Keratinocyte (primary cell): ENCODE measurements at regions not wholly inside any gene's neighbourhood (a gene's known extent, or its start where the extent isn't known, plus 50 kb on each side); places are given as distances from the start of the nearest gene placed in this dataset.

Experiments used
- DNase-seq: peaks from one replicate; pipeline ENCODE4 v3.0.0-alpha.2; 2011; ENCODE audit warnings: low read depth, missing footprints, low spot score
- FAIRE-seq: peaks from 2 replicates; lab custom pipeline; 2011; peaks lifted over from hg19 to GRCh38; lab: Jason Lieb, UNC
- H2AFZ ChIP-seq: 2 replicates; pipeline ENCODE4 v1.6.0; 2012; ENCODE audit warnings: low read length, control low read depth, inconsistent platforms; ENCODE audit not compliant: control insufficient read depth
- H3K27ac ChIP-seq: 2 replicates; pipeline ENCODE4 v1.5.1; 2011; ENCODE audit warnings: low read length; ENCODE audit not compliant: control insufficient read depth, insufficient read depth
- H3K27me3 ChIP-seq: 3 replicates; pipeline ENCODE4 v1.6.0; 2011; ENCODE audit warnings: low read length; ENCODE audit not compliant: control insufficient read depth, insufficient read depth; ENCODE audit errors: extremely low read depth
- H3K36me3 ChIP-seq, 2 experiments: 2 replicates in 1 of 2; 3 replicates in 1 of 2; pipeline ENCODE4 v1.5.1; 2011; ENCODE audit warnings: low read length in 2 of 2, mild to moderate bottlenecking in 1 of 2; ENCODE audit not compliant: control insufficient read depth in 2 of 2, insufficient read depth in 2 of 2; ENCODE audit errors: extremely low read depth in 1 of 2
- H3K4me1 ChIP-seq: 3 replicates; pipeline ENCODE4 v1.5.1; 2011; ENCODE audit warnings: low read length; ENCODE audit not compliant: control insufficient read depth, insufficient read depth; ENCODE audit errors: extremely low read depth
- H3K4me2 ChIP-seq: 3 replicates; pipeline ENCODE4 v1.6.0; 2011; ENCODE audit warnings: low read depth, low read length; ENCODE audit not compliant: control insufficient read depth, insufficient read depth; ENCODE audit errors: extremely low read depth
- H3K4me3 ChIP-seq, 3 experiments: fragments of 200-600 bp in 1 of 3; sonication (generic) in 1 of 3; 2 replicates in 2 of 3; 3 replicates in 1 of 3; pipeline ENCODE4 v1.5.1; 2011 to 2016; ENCODE audit warnings: low read length in 3 of 3, mild to moderate bottlenecking in 3 of 3, control low read depth in 2 of 3, inconsistent platforms in 1 of 3, low read depth in 1 of 3, mixed read lengths in 1 of 3, mixed run types in 1 of 3, moderate library complexity in 1 of 3; ENCODE audit not compliant: control insufficient read depth in 2 of 3, insufficient read depth in 2 of 3; ENCODE audit errors: extremely low read depth in 1 of 3
- H3K79me2 ChIP-seq: 2 replicates; pipeline ENCODE4 v1.6.0; 2012; ENCODE audit warnings: low read length; ENCODE audit not compliant: control insufficient read depth, insufficient read depth
- H3K9ac ChIP-seq: 3 replicates; pipeline ENCODE4 v1.6.0; 2011; ENCODE audit warnings: low read length; ENCODE audit not compliant: control insufficient read depth, insufficient read depth; ENCODE audit errors: extremely low read depth
- H3K9me1 ChIP-seq: 3 replicates; pipeline ENCODE4 v1.6.0; 2011; ENCODE audit warnings: low read length; ENCODE audit not compliant: control insufficient read depth, insufficient read depth; ENCODE audit errors: extremely low read depth
- H3K9me3 ChIP-seq: 2 replicates; pipeline ENCODE4 v1.5.1; 2012; ENCODE audit warnings: low read depth, low read length; ENCODE audit not compliant: control insufficient read depth
- H4K20me1 ChIP-seq: 3 replicates; pipeline ENCODE4 v1.6.0; 2011; ENCODE audit warnings: low read length; ENCODE audit not compliant: control insufficient read depth, insufficient read depth; ENCODE audit errors: extremely low read depth
- EZH2 ChIP-seq: IDR thresholded peaks from one replicate; pipeline ENCODE4 v1.6.1; 2012; ENCODE audit warnings: inconsistent platforms, mild to moderate bottlenecking, low read length, moderate library complexity
- dilution Hi-C: fragments of 300-500 bp; cut with MboI; formaldehyde crosslinking; loops from one replicate; pipeline ENCODE4 v1.7.0; 2020; ENCODE audit warnings: low sequenced_read_pairs; ENCODE audit not compliant: extremely low pct_ligation_motif_present
- TF ChIP-seq, protein P1 (sequence below), 3 experiments: IDR thresholded peaks in 1 of 3; conservative IDR thresholded peaks in 1 of 3; optimal IDR thresholded peaks in 1 of 3; 2 replicates in 2 of 3; 3 replicates in 1 of 3; pipeline versions ENCODE3 to v1.5.1; 2011; ENCODE audit warnings: low read length in 3 of 3, mild to moderate bottlenecking in 3 of 3, moderate library complexity in 2 of 3, control low read depth in 1 of 3, inconsistent platforms in 1 of 3; ENCODE audit not compliant: insufficient read depth in 2 of 3; ENCODE audit errors: extremely low read depth in 1 of 3

- Histone ChIP-seq H3K27ac (no peak overlapping the region), H4K20me1 (no peaks in the 10 kb centered on the region), H2AFZ (no peak overlapping the region), H3K36me3 (no peaks in the 10 kb centered on the region), H3K4me3 (no peak overlapping the region), H3K9me1 (no peaks in the 10 kb centered on the region), H3K79me2 (no peaks in the 10 kb centered on the region), H3K9me3 (no peaks in the 10 kb centered on the region), H3K27me3 (no peaks in the 10 kb centered on the region), H3K9ac (no peak overlapping the region), H3K4me2 (no peak overlapping the region), H3K4me1 (no peaks in the 10 kb centered on the region)
- no peak for TF ChIP-seq EZH2
- TF ChIP-seq, protein P1, sequence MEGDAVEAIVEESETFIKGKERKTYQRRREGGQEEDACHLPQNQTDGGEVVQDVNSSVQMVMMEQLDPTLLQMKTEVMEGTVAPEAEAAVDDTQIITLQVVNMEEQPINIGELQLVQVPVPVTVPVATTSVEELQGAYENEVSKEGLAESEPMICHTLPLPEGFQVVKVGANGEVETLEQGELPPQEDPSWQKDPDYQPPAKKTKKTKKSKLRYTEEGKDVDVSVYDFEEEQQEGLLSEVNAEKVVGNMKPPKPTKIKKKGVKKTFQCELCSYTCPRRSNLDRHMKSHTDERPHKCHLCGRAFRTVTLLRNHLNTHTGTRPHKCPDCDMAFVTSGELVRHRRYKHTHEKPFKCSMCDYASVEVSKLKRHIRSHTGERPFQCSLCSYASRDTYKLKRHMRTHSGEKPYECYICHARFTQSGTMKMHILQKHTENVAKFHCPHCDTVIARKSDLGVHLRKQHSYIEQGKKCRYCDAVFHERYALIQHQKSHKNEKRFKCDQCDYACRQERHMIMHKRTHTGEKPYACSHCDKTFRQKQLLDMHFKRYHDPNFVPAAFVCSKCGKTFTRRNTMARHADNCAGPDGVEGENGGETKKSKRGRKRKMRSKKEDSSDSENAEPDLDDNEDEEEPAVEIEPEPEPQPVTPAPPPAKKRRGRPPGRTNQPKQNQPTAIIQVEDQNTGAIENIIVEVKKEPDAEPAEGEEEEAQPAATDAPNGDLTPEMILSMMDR (optimal IDR thresholded peaks at IDR 0.05 in 1 of 3, IDR thresholded peaks at IDR 0.05 in 1 of 3, conservative IDR thresholded peaks at IDR 0.05 in 1 of 3; ENCODE audit: extremely low read depth in 1 of 3, insufficient read depth in 2 of 3, low read length in 3 of 3) = no peak
- DNase-seq (no peak), FAIRE-seq (no peak)
- dilution Hi-C loops = no loop called here
Measured at GRCh38 chr3:154690413-154690812, 260.4 kb upstream of the GPR149 start.

GRCh38 chr3:154684440-154684839 lies 254.4 kb upstream of the GPR149 start:
- H3K36me3 ChIP-seq = no peaks in the 10 kb centered on the region
- H3K4me1 ChIP-seq = no peaks in the 10 kb centered on the region
- dilution Hi-C loops = no loop called here
- H3K4me3 ChIP-seq = no peak overlapping the region
- H3K27ac ChIP-seq = no peak overlapping the region
- H3K9me3 ChIP-seq = no peaks in the 10 kb centered on the region
- no peak overlapping the region for H3K9ac ChIP-seq
- DNase-seq (no peak), FAIRE-seq (no peak)
- TF ChIP-seq, protein P1 (optimal IDR thresholded peaks at IDR 0.05 in 1 of 3, IDR thresholded peaks at IDR 0.05 in 1 of 3, conservative IDR thresholded peaks at IDR 0.05 in 1 of 3; ENCODE audit: extremely low read depth in 1 of 3, insufficient read depth in 2 of 3, low read length in 3 of 3) = no peak
- no peak for TF ChIP-seq EZH2
- no peak overlapping the region for H2AFZ ChIP-seq
- no peaks in the 10 kb centered on the region for H3K27me3 ChIP-seq
- H3K9me1 ChIP-seq = no peaks in the 10 kb centered on the region
- H3K4me2 ChIP-seq = no peak overlapping the region
- H3K79me2 ChIP-seq = no peaks in the 10 kb centered on the region
- no peaks in the 10 kb centered on the region for H4K20me1 ChIP-seq
